IMR-90 (cell line): ENCODE measurements at regions not wholly inside any gene's neighbourhood (a gene's known extent, or its start where the extent isn't known, plus 50 kb on each side); places are given as distances from the start of the nearest gene placed in this dataset.

Source experiments
- ATAC-seq: fragments of 200-7000 bp; cut with Tn5 transposase; 2 replicates; pipeline ENCODE4 v1.9.1; 2020; ENCODE audit warnings: low read depth, mild to moderate bottlenecking, moderate library complexity
- BruUV-seq: library from RNA; stranded (reverse); fragments of 400-500 nt; replicated peaks from 2 replicates; lab custom pipeline; 2021; lab: Mats Ljungman, UMichigan
- CTCF ChIA-PET: fragments of 300-600 bp; formaldehyde crosslinking; extraction: SDS; loops from one replicate; lab custom pipeline; 2021; ENCODE audit warnings: antibody characterized with exemption; lab: Yijun Ruan, JAX
- POLR2A ChIA-PET: fragments of 300-600 bp; sonication (Branson Sonifier 250); formaldehyde crosslinking; loops from one replicate; lab custom pipeline; 2022; ENCODE audit warnings: antibody characterized with exemption; ENCODE audit not compliant: unreplicated experiment; lab: Charles Lee
- DNase-seq: peaks from one replicate; pipeline ENCODE4 v3.0.0; 2013
- H2AFZ ChIP-seq: replicated peaks from 2 replicates; pipeline ENCODE3; 2013; ENCODE audit warnings: low read length, mild to moderate bottlenecking; ENCODE audit not compliant: poor library complexity
- H2AK5ac ChIP-seq: 2 replicates; pipeline ENCODE4 v1.6.1; 2013; ENCODE audit warnings: low read depth, low read length, inconsistent platforms
- H2AK9ac ChIP-seq: replicated peaks from 2 replicates; pipeline ENCODE3; 2013; ENCODE audit warnings: mild to moderate bottlenecking, low read depth, low read length, moderate library complexity; ENCODE audit not compliant: poor library complexity
- H2BK120ac ChIP-seq: 2 replicates; pipeline ENCODE4 v1.6.1; 2013; ENCODE audit warnings: low read depth, low read length, inconsistent platforms
- H2BK15ac ChIP-seq: 3 replicates; pipeline ENCODE4 v1.6.1; 2013; ENCODE audit warnings: low read depth, low read length, inconsistent platforms
- H2BK20ac ChIP-seq: 2 replicates; pipeline ENCODE4 v1.6.1; 2013; ENCODE audit warnings: low read depth, mild to moderate bottlenecking, inconsistent platforms, low read length, moderate library complexity
- H2BK5ac ChIP-seq: 2 replicates; pipeline ENCODE4 v1.6.1; 2013; ENCODE audit warnings: mild to moderate bottlenecking, low read depth, low read length, inconsistent platforms; ENCODE audit not compliant: poor library complexity, severe bottlenecking
- H3K14ac ChIP-seq: replicated peaks from 2 replicates; pipeline ENCODE4 v1.6.1; 2013; ENCODE audit warnings: low read depth, low read length, inconsistent platforms
- H3K18ac ChIP-seq: 2 replicates; pipeline ENCODE4 v1.6.1; 2013; ENCODE audit warnings: low read depth, low read length, control low read depth
- H3K23ac ChIP-seq: 2 replicates; pipeline ENCODE4 v1.6.1; 2013; ENCODE audit warnings: low read depth, low read length, inconsistent platforms
- H3K27ac ChIP-seq: 2 replicates; pipeline ENCODE4 v1.5.1; 2013; ENCODE audit warnings: mild to moderate bottlenecking, control low read depth, low read length; ENCODE audit not compliant: insufficient read depth
- H3K27me3 ChIP-seq: 2 replicates; pipeline ENCODE4 v1.6.1; 2013; ENCODE audit warnings: low read length; ENCODE audit not compliant: control insufficient read depth, insufficient read depth
- H3K36me3 ChIP-seq: 2 replicates; pipeline ENCODE4 v1.6.1; 2013; ENCODE audit warnings: low read length, mixed read lengths; ENCODE audit not compliant: control insufficient read depth, insufficient read depth
- H3K4ac ChIP-seq: 2 replicates; pipeline ENCODE4 v1.6.1; 2013; ENCODE audit warnings: low read depth, low read length, inconsistent platforms
- H3K4me1 ChIP-seq: 2 replicates; pipeline ENCODE4 v1.6.1; 2013; ENCODE audit warnings: low read length, mixed read lengths; ENCODE audit not compliant: control insufficient read depth, insufficient read depth
- H3K4me2 ChIP-seq: 2 replicates; pipeline ENCODE4 v1.6.1; 2013; ENCODE audit warnings: low read depth, mild to moderate bottlenecking, control low read depth, low read length, moderate library complexity
- H3K4me3 ChIP-seq: 2 replicates; pipeline ENCODE4 v1.5.1; 2013; ENCODE audit warnings: low read depth, mild to moderate bottlenecking, control low read depth, low read length, moderate library complexity; ENCODE audit not compliant: insufficient read depth
- H3K56ac ChIP-seq: 2 replicates; pipeline ENCODE4 v1.6.1; 2013; ENCODE audit warnings: low read length, inconsistent platforms; ENCODE audit not compliant: insufficient read depth; ENCODE audit errors: extremely low read depth
- H3K79me1 ChIP-seq, 2 experiments: 2 replicates each; pipeline ENCODE4 v1.6.1; 2013; ENCODE audit warnings: low read length in 2 of 2, inconsistent platforms in 1 of 2, low read depth in 1 of 2
- H3K9ac ChIP-seq: 2 replicates; pipeline ENCODE4 v1.6.1; 2013; ENCODE audit warnings: low read depth, low read length, control low read depth
- H3K9me1 ChIP-seq: 2 replicates; pipeline ENCODE4 v1.6.1; 2013; ENCODE audit warnings: low read length, inconsistent platforms; ENCODE audit not compliant: insufficient read depth
- H3K9me3 ChIP-seq: 2 replicates; pipeline ENCODE4 v1.6.1; 2013; ENCODE audit warnings: low read length; ENCODE audit not compliant: control insufficient read depth, insufficient read depth
- H4K20me1 ChIP-seq: 2 replicates; pipeline ENCODE4 v1.6.1; 2013; ENCODE audit warnings: low read length, inconsistent platforms; ENCODE audit not compliant: insufficient read depth
- H4K5ac ChIP-seq: 2 replicates; pipeline ENCODE4 v1.6.1; 2013; ENCODE audit warnings: mild to moderate bottlenecking, low read depth, low read length, control low read depth
- H4K8ac ChIP-seq, 2 experiments: 2 replicates each; pipeline ENCODE4 v1.6.1; 2013; ENCODE audit warnings: low read depth in 2 of 2, low read length in 2 of 2, control low read depth in 1 of 2, inconsistent platforms in 1 of 2
- H4K91ac ChIP-seq: 2 replicates; pipeline ENCODE4 v1.6.1; 2013; ENCODE audit warnings: low read depth, low read length, inconsistent platforms; ENCODE audit not compliant: insufficient read depth
- BHLHE40 ChIP-seq: fragments of 150-350 bp; IDR thresholded peaks from 2 replicates; pipeline ENCODE4 v1.6.1; 2016; ENCODE audit warnings: mild to moderate bottlenecking, low read depth, low read length
- CEBPB ChIP-seq: IDR thresholded peaks from 2 replicates; pipeline ENCODE4 v1.6.1; 2012; ENCODE audit warnings: low read depth, low read length, improper control_type of control experiment
- CHD1 ChIP-seq: IDR thresholded peaks from 2 replicates; pipeline ENCODE4 v1.6.1; 2012; ENCODE audit warnings: low read depth, low read length, improper control_type of control experiment
- FOS ChIP-seq: fragments of 150-350 bp; IDR thresholded peaks from 2 replicates; pipeline ENCODE4 v1.6.1; 2016; ENCODE audit warnings: low read depth, low read length
- MAFK ChIP-seq: IDR thresholded peaks from 2 replicates; pipeline ENCODE4 v1.6.1; 2012; ENCODE audit warnings: low read depth, low read length, improper control_type of control experiment
- MAZ ChIP-seq: IDR thresholded peaks from 2 replicates; pipeline ENCODE4 v1.6.1; 2012; ENCODE audit warnings: low read depth, mild to moderate bottlenecking, low read length, improper control_type of control experiment, moderate library complexity, borderline replicate concordance
- MXI1 ChIP-seq: IDR thresholded peaks from 2 replicates; pipeline ENCODE4 v1.6.1; 2012; ENCODE audit warnings: low read depth, mild to moderate bottlenecking, low read length, moderate library complexity, borderline replicate concordance
- NFE2L2 ChIP-seq: fragments of 150-350 bp; IDR thresholded peaks from 2 replicates; pipeline ENCODE4 v1.6.1; 2016; ENCODE audit warnings: low read depth, mild to moderate bottlenecking, low read length
- POLR2A ChIP-seq: IDR thresholded peaks from 2 replicates; pipeline ENCODE4 v1.6.1; 2012; ENCODE audit warnings: mild to moderate bottlenecking, low read depth, low read length
- RAD21 ChIP-seq: IDR thresholded peaks from 2 replicates; pipeline ENCODE4 v1.6.1; 2012; ENCODE audit warnings: low read length, improper control_type of control experiment
- RCOR1 ChIP-seq: IDR thresholded peaks from 2 replicates; pipeline ENCODE4 v1.6.1; 2012; ENCODE audit warnings: mild to moderate bottlenecking, low read length, improper control_type of control experiment; ENCODE audit not compliant: insufficient replicate concordance
- RFX5 ChIP-seq: IDR thresholded peaks from 2 replicates; pipeline ENCODE4 v1.8.0; 2012; ENCODE audit warnings: low read depth, mild to moderate bottlenecking, low read length, moderate library complexity
- SMC3 ChIP-seq: fragments of 150-350 bp; IDR thresholded peaks from 2 replicates; pipeline ENCODE4 v1.6.1; 2016; ENCODE audit warnings: low read depth, mild to moderate bottlenecking, antibody characterized with exemption, low read length, moderate library complexity
- WGBS, 2 experiments: methylation state at CpG; one replicate each; pipeline versions ENCODE4 v1.1.5 to v1.1.7; 2013; ENCODE audit warnings: missing lambda C conversion rate in 2 of 2; ENCODE audit not compliant: insufficient read length in 1 of 2; ENCODE audit errors: extremely low coverage in 2 of 2; 5-methylcytosine and 5-hydroxymethylcytosine counted together
- dilution Hi-C: fragments of 300-500 bp; cut with HindIII; formaldehyde crosslinking; loops from one replicate; pipeline ENCODE4 v1.14.3; 2018; ENCODE audit warnings: low sequenced_read_pairs; ENCODE audit not compliant: unreplicated experiment
- in situ Hi-C: fragments of 300-500 bp; cut with MboI; formaldehyde crosslinking; loops from 3 replicates; pipeline ENCODE4 v1.14.3; 2019; ENCODE audit warnings: low sequenced_read_pairs, inconsistent platforms, mixed read lengths
- intact Hi-C: fragments of 100-400 bp; cut with micrococcal nuclease; formaldehyde crosslinking; loops from 2 replicates; pipeline ENCODE4 v1.10.0; 2022
- TF ChIP-seq, protein P1 (sequence below): fragments of 150-350 bp; IDR thresholded peaks from 2 replicates; pipeline ENCODE4 v1.6.1; 2017; ENCODE audit warnings: mild to moderate bottlenecking, antibody characterized with exemption, low read length, low read depth
- TF ChIP-seq, protein P2 (sequence below): conservative IDR thresholded peaks from 2 replicates; pipeline ENCODE4 v1.5.1; 2012; ENCODE audit warnings: mild to moderate bottlenecking, low read depth, low read length, improper control_type of control experiment

DNA sequence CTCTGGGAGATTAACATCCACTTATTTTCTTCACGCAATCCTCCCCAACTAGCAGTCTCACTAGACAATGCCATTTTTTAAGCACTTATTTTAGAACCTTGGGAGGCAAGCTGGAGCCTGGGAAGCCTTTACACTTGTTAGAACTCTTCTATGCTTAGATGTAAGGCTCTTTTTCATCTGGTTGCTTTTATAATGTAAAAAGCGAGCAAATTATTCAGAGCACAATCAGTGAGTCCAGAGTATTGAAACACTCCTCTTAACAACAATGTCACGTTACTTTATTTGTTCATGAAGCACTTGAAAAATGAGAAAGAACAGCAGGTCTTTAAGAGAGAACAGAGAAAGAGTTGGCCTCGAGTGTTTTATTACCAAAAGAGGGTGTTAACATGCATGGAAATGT is 84.1 kb upstream of the SLC8A1 start:
- Histone ChIP-seq H3K9ac (no peak overlapping the region), H2AFZ (no peak overlapping the region), H3K4ac (no peak overlapping the region), H3K79me1 (no peaks in the 10 kb centered on the region), H2BK5ac (no peak overlapping the region), H2AK9ac (no peak overlapping the region), H3K27me3 (no peaks in the 10 kb centered on the region), H3K23ac (no peak overlapping the region), H2BK20ac (no peak overlapping the region), H3K56ac (no peak overlapping the region), H3K4me1 (peaks cover 2% of the 10 kb centered on the region; the same call in 1 of the 2 replicates), H3K4me3 (no peak overlapping the region), H2BK120ac (no peak overlapping the region), H4K8ac (no peak overlapping the region), H3K27ac (no peak overlapping the region), H2AK5ac (no peak overlapping the region), H3K9me1 (no peaks in the 10 kb centered on the region), H3K14ac (no peak overlapping the region), H2BK15ac (no peak overlapping the region), H3K18ac (no peak overlapping the region), H4K5ac (no peak overlapping the region), H4K91ac (no peak overlapping the region), H3K4me2 (no peak overlapping the region), H4K20me1 (no peaks in the 10 kb centered on the region), H3K36me3 (no peaks in the 10 kb centered on the region), H3K9me3 (no peaks in the 10 kb centered on the region)
- dilution Hi-C loops (no loop called here), in situ Hi-C loops (no loop called here), intact Hi-C loops (no loop called here)
- ChIA-PET POLR2A (no interaction called here), CTCF (interaction anchor here (0.6 kb wide), 1 partner anchor 15 kb away, joined by 3 read pairs; no protein-coding TSS in a partner anchor)
- ATAC-seq, result no peak
- WGBS, 2 experiments, result no CpG with 5 or more reads among the region's 4 CpGs
- no peak for DNase-seq
- BruUV-seq, result no TSS peak
- TF ChIP-seq CHD1 (no peak), CEBPB (no peak), RCOR1 (no peak), MAZ (no peak), RAD21 (no peak), MAFK (no peak), POLR2A (no peak), BHLHE40 (no peak), SMC3 (no peak), FOS (no peak), NFE2L2 (no peak), MXI1 (no peak), RFX5 (no peak)
- TF ChIP-seq, protein P1, sequence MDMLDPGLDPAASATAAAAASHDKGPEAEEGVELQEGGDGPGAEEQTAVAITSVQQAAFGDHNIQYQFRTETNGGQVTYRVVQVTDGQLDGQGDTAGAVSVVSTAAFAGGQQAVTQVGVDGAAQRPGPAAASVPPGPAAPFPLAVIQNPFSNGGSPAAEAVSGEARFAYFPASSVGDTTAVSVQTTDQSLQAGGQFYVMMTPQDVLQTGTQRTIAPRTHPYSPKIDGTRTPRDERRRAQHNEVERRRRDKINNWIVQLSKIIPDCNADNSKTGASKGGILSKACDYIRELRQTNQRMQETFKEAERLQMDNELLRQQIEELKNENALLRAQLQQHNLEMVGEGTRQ, result no peak
- TF ChIP-seq, protein P2, sequence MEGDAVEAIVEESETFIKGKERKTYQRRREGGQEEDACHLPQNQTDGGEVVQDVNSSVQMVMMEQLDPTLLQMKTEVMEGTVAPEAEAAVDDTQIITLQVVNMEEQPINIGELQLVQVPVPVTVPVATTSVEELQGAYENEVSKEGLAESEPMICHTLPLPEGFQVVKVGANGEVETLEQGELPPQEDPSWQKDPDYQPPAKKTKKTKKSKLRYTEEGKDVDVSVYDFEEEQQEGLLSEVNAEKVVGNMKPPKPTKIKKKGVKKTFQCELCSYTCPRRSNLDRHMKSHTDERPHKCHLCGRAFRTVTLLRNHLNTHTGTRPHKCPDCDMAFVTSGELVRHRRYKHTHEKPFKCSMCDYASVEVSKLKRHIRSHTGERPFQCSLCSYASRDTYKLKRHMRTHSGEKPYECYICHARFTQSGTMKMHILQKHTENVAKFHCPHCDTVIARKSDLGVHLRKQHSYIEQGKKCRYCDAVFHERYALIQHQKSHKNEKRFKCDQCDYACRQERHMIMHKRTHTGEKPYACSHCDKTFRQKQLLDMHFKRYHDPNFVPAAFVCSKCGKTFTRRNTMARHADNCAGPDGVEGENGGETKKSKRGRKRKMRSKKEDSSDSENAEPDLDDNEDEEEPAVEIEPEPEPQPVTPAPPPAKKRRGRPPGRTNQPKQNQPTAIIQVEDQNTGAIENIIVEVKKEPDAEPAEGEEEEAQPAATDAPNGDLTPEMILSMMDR, result no peak
